Globus pallidus (tissue), 1 donor: ENCODE measurements at regions not wholly inside any gene's neighbourhood (a gene's known extent, or its start where the extent isn't known, plus 50 kb on each side); places are given as distances from the start of the nearest gene placed in this dataset.
"Not testable (repeated sequence)": the region's sequence is repeated elsewhere in the genome, so short reads cannot be mapped to it uniquely, and the experiment has no call there.

Experiments used
- DNase-seq: peaks from one replicate; pipeline ENCODE4 v3.0.0-alpha.2; 2015; ENCODE audit warnings: low spot score

GRCh38 chr2:236415684-236416444 is 151.7 kb upstream of the ASB18 start:
- DNase-seq = no peak

DNA sequence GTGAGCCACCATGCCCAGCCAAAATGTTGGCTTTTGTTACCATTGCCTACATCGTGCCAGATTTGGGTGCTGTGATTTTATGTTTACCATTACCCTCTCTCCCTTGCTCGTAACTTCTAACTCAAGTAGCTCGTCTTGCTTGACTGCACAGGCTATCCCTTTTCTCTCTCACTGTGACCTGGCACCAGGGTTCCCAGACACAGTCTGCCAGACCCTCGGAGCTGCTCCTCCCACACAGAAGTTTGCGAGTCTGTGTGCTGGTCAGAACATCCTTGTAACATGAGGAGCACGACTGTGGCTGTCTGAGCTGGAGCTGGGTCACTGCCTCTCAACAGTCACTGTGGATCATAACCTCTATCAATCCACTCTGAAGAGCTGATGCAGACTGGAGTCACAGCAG is 152.5 kb upstream of the ACKR3 start:
- DNase-seq = no peak

DNA sequence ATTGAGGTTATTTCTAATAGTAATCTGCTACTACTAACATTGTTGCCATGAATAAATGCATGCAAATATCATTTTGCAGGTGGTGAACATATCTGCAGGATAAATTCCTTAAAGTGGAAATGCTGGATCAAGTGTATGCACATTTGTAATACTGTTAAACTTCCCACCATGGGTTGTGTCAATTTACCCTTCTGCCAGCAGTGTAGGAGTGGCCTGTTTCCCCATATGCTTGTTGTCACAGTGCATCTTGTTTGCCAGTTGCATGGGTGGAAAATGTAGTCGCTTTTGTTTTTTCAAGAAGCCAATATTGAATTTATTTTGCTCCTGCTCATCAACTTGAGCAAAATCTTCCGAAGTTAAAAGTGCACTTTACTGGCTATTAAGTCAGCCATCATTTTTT is 139.0 kb upstream of the ACKR3 start:
- DNase-seq = no peak

- DNase-seq = no peak
These were observed 135.0 kb upstream of the ACKR3 start for GRCh38 chr2:236434593-236434992.

GRCh38 chr2:236440110-236440881 is 129.3 kb upstream of the ACKR3 start:
- no peak for DNase-seq

GRCh38 chr2:236444187-236444586 is 125.4 kb upstream of the ACKR3 start:
- no peak for DNase-seq

DNA sequence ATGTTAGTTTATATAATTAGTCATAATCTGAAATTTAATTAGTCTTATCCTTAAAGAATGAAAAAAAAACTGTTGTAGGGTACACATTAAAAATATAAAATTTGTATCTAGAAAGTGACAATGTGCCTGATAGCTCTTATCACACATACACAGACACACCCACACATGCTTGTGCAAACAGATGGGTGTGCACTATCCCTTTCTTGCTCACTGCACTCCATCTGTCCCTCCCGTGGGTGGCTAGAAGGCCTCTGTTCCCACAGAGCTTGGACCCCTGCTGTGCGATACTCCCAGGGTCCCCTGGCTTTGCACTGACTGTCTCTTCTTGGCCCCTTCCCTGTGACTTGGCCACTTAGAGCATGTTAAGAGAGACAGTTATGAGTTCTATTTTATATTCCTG is 123.9 kb upstream of the ACKR3 start:
- DNase-seq = no peak

DNA sequence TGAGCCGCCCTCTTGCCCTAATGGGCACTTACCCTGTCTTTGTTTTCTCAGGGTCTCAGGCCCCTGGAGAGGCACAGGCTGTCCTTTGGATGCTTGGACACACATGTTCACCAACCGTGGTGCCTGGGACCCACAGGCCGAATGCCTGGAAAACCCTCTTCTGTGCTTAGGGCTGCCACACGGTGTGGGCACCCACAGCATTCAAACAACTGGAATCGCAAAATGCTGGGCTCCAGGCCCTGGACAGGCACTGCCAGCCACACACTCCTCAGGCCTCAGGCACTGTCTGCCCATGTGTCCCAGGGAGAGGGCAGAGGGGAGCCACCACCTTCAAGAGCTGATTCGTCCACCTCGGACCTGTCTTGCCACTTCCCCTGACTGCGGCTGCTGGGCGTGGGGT is 123.1 kb upstream of the ACKR3 start:
- no peak for DNase-seq

- DNase-seq = no peak
These were observed 120.4 kb upstream of the ACKR3 start for GRCh38 chr2:236449167-236449761.

GRCh38 chr2:236452238-236452637 is 117.4 kb upstream of the ACKR3 start:
- DNase-seq = no peak

GRCh38 chr2:236454076-236454475 is 115.5 kb upstream of the ACKR3 start:
- no peak for DNase-seq

- no peak for DNase-seq
These were observed 110.2 kb upstream of the ACKR3 start for GRCh38 chr2:236459393-236459792.

DNA sequence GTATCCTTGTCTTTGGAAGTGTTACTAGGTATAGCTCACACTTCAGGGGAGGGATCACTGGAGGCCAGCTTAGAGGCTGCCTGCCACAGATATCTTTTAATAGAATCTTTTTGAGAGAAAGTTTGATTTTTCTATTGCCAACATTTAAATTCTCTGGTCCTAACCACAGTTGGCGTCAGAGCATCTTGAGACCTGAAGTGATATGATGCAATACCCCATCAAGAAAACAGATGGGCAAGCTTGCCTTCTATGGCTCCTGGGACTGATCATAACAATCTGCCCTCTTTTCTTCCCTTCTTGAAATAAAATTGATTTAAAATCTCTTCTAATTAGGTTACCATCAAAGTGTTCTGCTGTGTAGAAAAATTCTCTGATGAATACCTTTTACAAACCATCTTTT is 105.5 kb upstream of the ACKR3 start:
- DNase-seq = no peak

DNA sequence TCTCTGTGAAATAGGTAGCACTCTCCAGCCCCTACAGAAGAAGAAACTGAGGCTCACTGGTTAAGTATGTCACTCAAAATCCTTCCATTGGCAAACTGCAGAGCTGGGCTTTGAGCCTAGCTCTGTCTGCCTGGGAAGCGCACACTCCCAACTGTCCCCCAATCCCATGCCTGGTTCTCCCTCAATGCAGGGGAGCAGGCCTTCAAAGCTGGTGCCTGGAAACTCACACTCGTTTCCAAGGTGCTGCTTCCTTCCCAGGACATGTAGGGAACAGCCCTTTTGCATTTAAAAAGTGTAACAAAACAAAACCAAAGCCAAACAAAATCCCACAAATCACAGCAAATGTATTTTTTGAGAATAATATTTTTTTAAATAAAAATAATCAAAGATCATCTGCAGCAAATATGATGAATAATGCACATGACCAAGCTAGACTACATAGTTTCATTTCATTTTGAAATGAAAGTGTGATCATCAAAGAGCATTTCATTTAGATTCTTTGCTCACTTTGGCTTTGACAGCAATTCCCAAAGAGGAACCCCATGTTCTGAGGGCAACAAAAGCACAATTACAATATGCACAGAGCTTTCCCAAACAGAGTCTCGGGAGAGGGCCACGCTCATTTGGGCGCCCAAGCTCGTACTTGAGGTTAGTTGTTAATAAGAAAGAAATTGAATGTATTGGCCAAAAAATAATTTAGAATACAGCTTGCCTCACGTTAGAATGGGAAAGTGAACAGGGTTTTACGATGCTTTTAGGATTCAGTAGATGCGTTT is 96.7 kb upstream of the ACKR3 start:
- peak; percentile 49 for DNase-seq

GRCh38 chr2:236473691-236474090 is 95.9 kb upstream of the ACKR3 start:
- DNase-seq = no peak

GRCh38 chr2:236479814-236480213 is 89.8 kb upstream of the ACKR3 start:
- no peak for DNase-seq

DNA sequence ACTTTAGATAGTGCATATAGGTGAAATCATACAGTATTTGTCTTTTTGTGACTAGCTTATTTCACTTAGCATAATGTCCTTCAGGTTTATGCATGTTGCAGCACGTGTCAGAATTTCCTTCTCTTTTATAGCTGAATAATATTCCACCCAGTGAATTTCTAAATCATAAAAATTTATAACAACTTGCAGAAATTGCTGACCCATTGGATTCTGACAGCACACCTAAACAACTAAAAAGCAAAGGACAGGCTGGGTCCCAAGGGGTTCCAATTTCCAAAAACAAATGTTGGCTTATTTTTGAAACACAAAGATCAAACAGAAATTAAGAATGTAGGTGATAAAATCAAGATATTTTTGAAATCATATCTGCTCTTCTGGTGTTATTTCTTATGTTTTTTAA is 86.5 kb upstream of the ACKR3 start:
- no peak for DNase-seq

- DNase-seq = peak; percentile 44
These were observed 84.1 kb upstream of the ACKR3 start for GRCh38 chr2:236485519-236485918.

DNA sequence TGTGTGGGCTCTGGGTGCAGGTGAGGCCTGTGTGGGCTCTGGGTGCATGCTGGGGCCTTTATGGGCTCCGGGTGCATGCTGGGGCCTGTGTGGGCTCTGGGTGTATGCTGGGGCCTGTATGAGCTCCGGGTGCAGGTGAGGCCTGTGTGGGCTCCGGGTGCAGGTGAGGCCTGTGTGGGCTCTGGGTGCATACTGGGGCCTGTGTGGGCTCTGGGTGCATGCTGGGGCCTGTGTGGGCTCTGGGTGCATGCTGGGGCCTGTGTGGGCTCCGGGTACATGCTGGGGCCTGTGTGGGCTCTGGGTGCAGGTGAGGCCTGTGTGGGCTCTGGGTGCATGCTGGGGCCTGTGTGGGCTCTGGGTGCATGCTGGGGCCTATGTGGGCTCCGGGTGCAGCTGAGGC is 80.5 kb upstream of the ACKR3 start:
- not testable (repeated sequence) for DNase-seq

DNA sequence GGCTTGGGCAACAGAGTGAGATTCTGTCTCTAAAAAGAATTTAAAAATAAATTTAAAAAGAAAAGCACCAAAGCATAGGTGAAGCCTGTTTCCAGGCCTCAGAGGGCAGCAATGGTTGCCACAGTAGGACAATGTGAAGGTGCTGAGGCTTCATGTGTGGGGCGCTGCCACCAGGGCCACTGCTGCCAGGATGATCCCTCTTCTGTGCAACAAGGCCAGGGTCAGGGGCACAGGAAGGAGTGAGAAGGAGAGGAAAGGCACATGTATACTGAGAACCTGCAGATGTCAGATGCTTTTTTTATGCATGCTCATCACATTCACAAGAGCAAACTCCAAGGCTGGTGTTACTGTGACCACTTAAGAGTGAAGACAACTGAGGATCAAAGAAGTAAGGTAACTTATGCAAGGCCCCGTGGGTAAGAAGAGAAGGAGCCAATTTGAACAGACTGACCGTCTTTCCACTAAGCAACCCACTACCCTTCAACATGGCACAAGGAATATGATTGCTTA is 79.7 kb upstream of the ACKR3 start:
- no peak for DNase-seq

DNA sequence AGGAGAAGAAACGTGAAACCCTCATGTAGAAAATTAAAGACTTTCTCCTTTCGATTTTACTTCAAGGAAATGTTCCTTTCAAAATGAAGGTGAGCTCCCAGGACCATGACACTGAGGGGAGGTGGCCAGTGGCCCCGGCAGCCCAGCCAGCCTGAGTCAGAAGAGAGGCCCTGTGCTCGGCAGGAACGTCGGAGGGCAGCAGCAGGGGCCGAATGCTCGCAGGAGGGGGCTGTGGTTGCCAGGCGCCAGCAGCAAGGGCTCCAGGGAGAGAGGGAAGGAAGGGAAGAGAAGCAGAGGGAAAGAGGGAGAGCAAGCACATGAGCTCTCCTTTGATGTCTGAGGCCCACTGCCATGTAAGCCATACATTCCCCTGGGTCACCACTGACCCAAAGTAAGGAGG is 73.3 kb upstream of the ACKR3 start:
- no peak for DNase-seq

DNA sequence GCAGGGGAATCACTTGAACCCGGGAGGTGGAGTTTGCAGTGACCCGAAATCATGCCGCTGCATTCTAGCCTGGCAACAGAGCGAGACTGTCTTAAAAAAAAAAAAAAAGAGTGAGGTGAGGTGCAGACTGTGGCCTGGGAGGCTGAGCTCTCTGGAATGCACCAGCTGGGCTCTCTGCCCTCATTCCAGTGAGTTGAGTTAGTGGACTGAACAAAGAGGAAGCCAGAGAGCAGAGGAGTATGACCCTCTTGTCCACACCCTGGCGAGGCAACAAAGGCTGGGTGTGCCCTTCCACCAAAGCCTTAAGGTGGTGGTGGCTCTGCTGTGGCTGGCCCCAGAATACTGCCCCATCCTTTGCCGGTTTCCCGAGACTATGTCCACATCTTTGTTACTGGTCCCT is 71.3 kb upstream of the ACKR3 start:
- no peak for DNase-seq
